ENCODE measurements at regions not wholly inside any gene's neighbourhood (a gene's known extent, or its start where the extent isn't known, plus 50 kb on each side); places are given as distances from the start of the nearest gene placed in this dataset.

- Mint-ChIP-seq H3K4me3 (no peak overlapping the region), H3K4me1 (no peaks in the 10 kb centered on the region), H3K36me3 (ENCODE audit: low read depth) (no peaks in the 10 kb centered on the region), H3K27ac (no peak overlapping the region), H3K27me3 (ENCODE audit: insufficient read depth, low read depth, poor library complexity) (no peaks in the 10 kb centered on the region), H3K9me3 (no peaks in the 10 kb centered on the region)
- H3K9me2 ChIP-seq (ENCODE audit: insufficient read depth): no peaks in the 10 kb centered on the region
- ATAC-seq (no peak), DNase-seq (ENCODE audit: low spot score) (no peak)
- H2AFZ ChIP-seq: no peak overlapping the region
- H3K36me3 ChIP-seq (ENCODE audit: insufficient read depth): no peaks in the 10 kb centered on the region
- H3F3A ChIP-seq (replicated peaks; ENCODE audit: low read depth): no peaks in the 10 kb centered on the region
- H3K27ac ChIP-seq (ENCODE audit: low read depth): no peak overlapping the region
- H4K20me1 ChIP-seq (replicated peaks; ENCODE audit: insufficient read depth): no peaks in the 10 kb centered on the region
- TF ChIP-seq ZNF114 (CRISPR knock-in tag; IDR thresholded peaks at IDR 0.05): no peak
- no peak for TF ChIP-seq JUNB (IDR thresholded peaks at IDR 0.05; ENCODE audit: unreplicated experiment)
- TF ChIP-seq ZNF462 (CRISPR knock-in tag; IDR thresholded peaks at IDR 0.05): no peak
- no peak overlapping the region for H3K4me3 ChIP-seq
- no peak overlapping the region for H3K4me2 ChIP-seq
- no peaks in the 10 kb centered on the region for H3K79me2 ChIP-seq (replicated peaks; ENCODE audit: insufficient read depth)
- H3K27me3 ChIP-seq (ENCODE audit: insufficient read depth): no peaks in the 10 kb centered on the region
- no peaks in the 10 kb centered on the region for H3K4me1 ChIP-seq (ENCODE audit: insufficient read depth)
Measured at GRCh38 chr5:112063191-112063590, 306.2 kb upstream of the NREP start.

- TF ChIP-seq REST (IDR thresholded peaks at IDR 0.05; ENCODE audit: unreplicated experiment) (no peak), CREB1 (CRISPR knock-in tag; IDR thresholded peaks at IDR 0.05; ENCODE audit: low read depth) (no peak), ETS1 (IDR thresholded peaks at IDR 0.05) (no peak), ZNF331 (CRISPR knock-in tag; IDR thresholded peaks at IDR 0.05; ENCODE audit: low read depth) (no peak), NANOG (IDR thresholded peaks at IDR 0.05; ENCODE audit: borderline replicate concordance) (no peak)
- Mint-ChIP-seq H3K4me1 (no peaks in the 10 kb centered on the region), H3K27ac (no peak overlapping the region)
Measured at GRCh38 chr5:112062181-112062580, 305.2 kb upstream of the NREP start.

More at GRCh38 chr5:112062181-112062580, 305.2 kb upstream of the NREP start:
- Histone ChIP-seq H3K4me3 (no peak overlapping the region), H3K9me2 (ENCODE audit: insufficient read depth) (no peaks in the 10 kb centered on the region; the same call in 1 of the 2 replicates), H3K27ac (ENCODE audit: low read depth) (no peak overlapping the region), H3K4me2 (no peak overlapping the region), H3K27me3 (ENCODE audit: insufficient read depth) (no peaks in the 10 kb centered on the region), H3K36me3 (ENCODE audit: insufficient read depth) (no peaks in the 10 kb centered on the region), H3K4me1 (ENCODE audit: insufficient read depth) (no peaks in the 10 kb centered on the region), H2AFZ (no peak overlapping the region), H4K20me1 (replicated peaks; ENCODE audit: insufficient read depth) (no peaks in the 10 kb centered on the region), H3K79me2 (replicated peaks; ENCODE audit: insufficient read depth) (no peaks in the 10 kb centered on the region), H3F3A (replicated peaks; ENCODE audit: low read depth) (no peaks in the 10 kb centered on the region)
- DNase-seq (ENCODE audit: low spot score): no peak
- Mint-ChIP-seq H3K4me3 (no peak overlapping the region), H3K9me3 (no peaks in the 10 kb centered on the region), H3K36me3 (ENCODE audit: low read depth) (no peaks in the 10 kb centered on the region), H3K27me3 (ENCODE audit: insufficient read depth, low read depth, poor library complexity) (no peaks in the 10 kb centered on the region)
- ATAC-seq: no peak

Measured in GM23338 (cell line).